ENCODE measurements at regions not wholly inside any gene's neighbourhood (a gene's known extent, or its start where the extent isn't known, plus 50 kb on each side); places are given as distances from the start of the nearest gene placed in this dataset.

DNA sequence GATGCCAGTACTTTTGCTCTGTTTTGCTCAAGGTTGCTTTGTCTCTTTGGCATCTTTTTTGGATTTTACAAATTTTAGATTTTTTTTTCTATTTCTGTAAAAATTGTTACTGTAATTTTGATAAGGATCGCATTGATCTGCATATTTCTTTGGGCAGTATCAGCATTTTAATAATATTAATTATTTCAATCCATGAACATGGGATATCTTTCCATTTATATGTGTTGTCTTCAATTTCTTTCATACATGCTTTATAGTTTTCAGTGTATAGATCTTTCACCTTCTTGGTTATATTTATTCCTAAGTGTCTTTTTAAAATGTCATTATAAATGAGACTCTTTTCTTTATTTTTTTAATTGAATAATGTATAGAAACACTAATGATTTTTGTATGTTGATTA is 301.6 kb upstream of the SEMA3D start:
- TF ChIP-seq YY1 (IDR thresholded peaks at IDR 0.05; ENCODE audit: low read depth): no peak
- no peak for TF ChIP-seq TAF1 (IDR thresholded peaks at IDR 0.05; ENCODE audit: low read depth)
- TF ChIP-seq ZBTB7A (IDR thresholded peaks at IDR 0.05; ENCODE audit: low read depth): no peak
- TF ChIP-seq FOXM1 (IDR thresholded peaks at IDR 0.05; ENCODE audit: borderline replicate concordance, low read depth): no peak
- no peak for TF ChIP-seq NFIC (IDR thresholded peaks at IDR 0.05)
- no peak for TF ChIP-seq EP300 (IDR thresholded peaks at IDR 0.05; ENCODE audit: borderline replicate concordance)
- TF ChIP-seq, protein P1, sequence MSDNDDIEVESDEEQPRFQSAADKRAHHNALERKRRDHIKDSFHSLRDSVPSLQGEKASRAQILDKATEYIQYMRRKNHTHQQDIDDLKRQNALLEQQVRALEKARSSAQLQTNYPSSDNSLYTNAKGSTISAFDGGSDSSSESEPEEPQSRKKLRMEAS (IDR thresholded peaks at IDR 0.05): no peak
- TF ChIP-seq TEAD4 (IDR thresholded peaks at IDR 0.05): no peak
- TF ChIP-seq TCF12 (IDR thresholded peaks at IDR 0.05; ENCODE audit: low read depth): no peak
- no peak for TF ChIP-seq CEBPB (IDR thresholded peaks at IDR 0.05)
- TF ChIP-seq RAD21 (IDR thresholded peaks at IDR 0.05; ENCODE audit: low read depth): no peak
- no peak for TF ChIP-seq EGR1 (IDR thresholded peaks at IDR 0.05)
- no peak for TF ChIP-seq CREB1 (IDR thresholded peaks at IDR 0.05; ENCODE audit: low read depth)
- TF ChIP-seq, protein P2, sequence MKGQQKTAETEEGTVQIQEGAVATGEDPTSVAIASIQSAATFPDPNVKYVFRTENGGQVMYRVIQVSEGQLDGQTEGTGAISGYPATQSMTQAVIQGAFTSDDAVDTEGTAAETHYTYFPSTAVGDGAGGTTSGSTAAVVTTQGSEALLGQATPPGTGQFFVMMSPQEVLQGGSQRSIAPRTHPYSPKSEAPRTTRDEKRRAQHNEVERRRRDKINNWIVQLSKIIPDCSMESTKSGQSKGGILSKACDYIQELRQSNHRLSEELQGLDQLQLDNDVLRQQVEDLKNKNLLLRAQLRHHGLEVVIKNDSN (IDR thresholded peaks at IDR 0.05): no peak
- TF ChIP-seq, protein P3, sequence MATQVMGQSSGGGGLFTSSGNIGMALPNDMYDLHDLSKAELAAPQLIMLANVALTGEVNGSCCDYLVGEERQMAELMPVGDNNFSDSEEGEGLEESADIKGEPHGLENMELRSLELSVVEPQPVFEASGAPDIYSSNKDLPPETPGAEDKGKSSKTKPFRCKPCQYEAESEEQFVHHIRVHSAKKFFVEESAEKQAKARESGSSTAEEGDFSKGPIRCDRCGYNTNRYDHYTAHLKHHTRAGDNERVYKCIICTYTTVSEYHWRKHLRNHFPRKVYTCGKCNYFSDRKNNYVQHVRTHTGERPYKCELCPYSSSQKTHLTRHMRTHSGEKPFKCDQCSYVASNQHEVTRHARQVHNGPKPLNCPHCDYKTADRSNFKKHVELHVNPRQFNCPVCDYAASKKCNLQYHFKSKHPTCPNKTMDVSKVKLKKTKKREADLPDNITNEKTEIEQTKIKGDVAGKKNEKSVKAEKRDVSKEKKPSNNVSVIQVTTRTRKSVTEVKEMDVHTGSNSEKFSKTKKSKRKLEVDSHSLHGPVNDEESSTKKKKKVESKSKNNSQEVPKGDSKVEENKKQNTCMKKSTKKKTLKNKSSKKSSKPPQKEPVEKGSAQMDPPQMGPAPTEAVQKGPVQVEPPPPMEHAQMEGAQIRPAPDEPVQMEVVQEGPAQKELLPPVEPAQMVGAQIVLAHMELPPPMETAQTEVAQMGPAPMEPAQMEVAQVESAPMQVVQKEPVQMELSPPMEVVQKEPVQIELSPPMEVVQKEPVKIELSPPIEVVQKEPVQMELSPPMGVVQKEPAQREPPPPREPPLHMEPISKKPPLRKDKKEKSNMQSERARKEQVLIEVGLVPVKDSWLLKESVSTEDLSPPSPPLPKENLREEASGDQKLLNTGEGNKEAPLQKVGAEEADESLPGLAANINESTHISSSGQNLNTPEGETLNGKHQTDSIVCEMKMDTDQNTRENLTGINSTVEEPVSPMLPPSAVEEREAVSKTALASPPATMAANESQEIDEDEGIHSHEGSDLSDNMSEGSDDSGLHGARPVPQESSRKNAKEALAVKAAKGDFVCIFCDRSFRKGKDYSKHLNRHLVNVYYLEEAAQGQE (IDR thresholded peaks at IDR 0.05; ENCODE audit: low read depth): no peak

DNA sequence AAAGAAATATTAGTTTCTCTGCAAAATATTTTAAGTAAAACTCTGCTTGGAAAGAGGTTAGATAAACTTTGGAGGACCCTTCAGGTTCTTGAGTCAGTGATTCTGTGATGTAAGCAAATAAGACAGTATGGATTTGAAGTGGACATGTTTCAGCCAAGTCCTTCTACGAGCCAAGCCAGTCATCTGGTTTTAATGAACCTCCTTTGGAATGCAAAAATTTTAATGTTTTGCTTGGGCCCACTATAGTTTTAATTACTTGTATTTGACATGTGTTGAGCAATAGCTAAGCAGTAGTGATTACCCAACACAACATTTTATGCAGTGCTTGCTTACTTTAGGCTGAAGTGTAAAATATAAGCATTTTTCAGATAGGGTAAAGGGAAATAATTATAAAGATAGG is 296.3 kb upstream of the SEMA3D start:
- TF ChIP-seq TCF12 (IDR thresholded peaks at IDR 0.05; ENCODE audit: low read depth) (no peak), RAD21 (IDR thresholded peaks at IDR 0.05; ENCODE audit: low read depth) (no peak), EP300 (IDR thresholded peaks at IDR 0.05; ENCODE audit: borderline replicate concordance) (no peak), TEAD4 (IDR thresholded peaks at IDR 0.05) (no peak)
- TF ChIP-seq, protein P2 (IDR thresholded peaks at IDR 0.05): no peak

DNA sequence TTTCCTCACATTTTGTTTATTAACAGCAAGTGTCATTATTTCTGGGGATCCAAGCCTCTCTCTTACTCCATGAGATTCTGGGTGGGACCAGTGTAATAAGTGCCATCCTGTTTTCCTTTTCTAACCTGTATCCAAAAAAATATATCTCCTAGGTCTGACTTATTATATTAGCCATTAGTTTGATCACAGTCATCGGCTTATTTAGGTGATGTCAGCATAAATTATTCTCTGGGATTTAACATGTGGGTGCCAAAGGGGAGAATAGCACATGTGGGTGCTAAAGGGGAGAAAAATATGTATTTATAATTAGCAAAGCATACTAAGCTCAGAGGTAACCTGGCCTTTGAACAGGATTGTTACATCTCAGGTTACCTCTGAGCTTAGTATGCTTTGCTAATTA is 293.8 kb upstream of the SEMA3D start:
- no peak for TF ChIP-seq NFIC (IDR thresholded peaks at IDR 0.05)
- TF ChIP-seq CREB1 (IDR thresholded peaks at IDR 0.05; ENCODE audit: low read depth): no peak
- no peak for TF ChIP-seq FOXM1 (IDR thresholded peaks at IDR 0.05; ENCODE audit: borderline replicate concordance, low read depth)
- no peak for TF ChIP-seq EGR1 (IDR thresholded peaks at IDR 0.05)
- no peak for TF ChIP-seq YY1 (IDR thresholded peaks at IDR 0.05; ENCODE audit: low read depth)
- TF ChIP-seq, protein P3 (IDR thresholded peaks at IDR 0.05; ENCODE audit: low read depth): no peak
- no peak for TF ChIP-seq RAD21 (IDR thresholded peaks at IDR 0.05; ENCODE audit: low read depth)
- TF ChIP-seq, protein P1 (IDR thresholded peaks at IDR 0.05): no peak
- no peak for TF ChIP-seq TEAD4 (IDR thresholded peaks at IDR 0.05)

DNA sequence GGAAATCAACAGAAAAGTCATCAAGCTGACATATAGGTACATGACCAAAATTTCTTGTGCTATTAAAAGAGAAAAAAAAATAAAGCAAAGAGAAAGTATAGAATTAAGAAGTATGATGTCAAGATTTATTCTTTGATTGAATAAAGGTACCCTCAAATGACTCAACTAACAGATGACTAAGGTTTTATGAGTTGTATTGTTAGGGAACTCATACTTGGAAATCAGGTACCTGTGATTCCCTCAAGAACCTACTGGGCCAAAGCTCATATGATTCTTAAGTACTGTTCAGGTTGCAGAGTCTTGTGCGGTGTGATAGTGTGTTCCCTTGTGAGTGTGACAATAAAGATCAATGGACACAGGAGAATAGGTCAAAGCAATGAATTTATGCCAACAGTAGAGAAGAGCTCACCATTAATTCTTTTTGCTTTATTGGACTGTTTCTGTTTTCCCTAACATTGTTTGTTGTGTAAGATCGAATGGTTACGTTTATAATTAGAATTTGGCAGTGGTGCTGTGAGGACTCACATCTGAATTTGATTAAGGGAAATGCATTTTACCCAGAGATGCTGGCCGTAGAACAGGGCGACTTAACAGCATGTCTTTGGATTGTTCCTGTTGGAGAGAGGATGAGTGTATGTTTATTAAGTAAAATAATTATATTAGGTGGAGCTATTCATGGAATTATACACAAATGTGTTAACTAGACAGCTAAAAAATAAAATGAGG is 293.2 kb upstream of the SEMA3D start:
- TF ChIP-seq FOXM1 (IDR thresholded peaks at IDR 0.05; ENCODE audit: borderline replicate concordance, low read depth) (no peak), EGR1 (IDR thresholded peaks at IDR 0.05) (no peak), YY1 (IDR thresholded peaks at IDR 0.05; ENCODE audit: low read depth) (no peak), CEBPB (IDR thresholded peaks at IDR 0.05) (no peak), TAF1 (IDR thresholded peaks at IDR 0.05; ENCODE audit: low read depth) (no peak), RAD21 (IDR thresholded peaks at IDR 0.05; ENCODE audit: low read depth) (no peak), NFIC (IDR thresholded peaks at IDR 0.05) (no peak), CREB1 (IDR thresholded peaks at IDR 0.05; ENCODE audit: low read depth) (no peak), ZBTB7A (IDR thresholded peaks at IDR 0.05; ENCODE audit: low read depth) (no peak)
- TF ChIP-seq, protein P1 (IDR thresholded peaks at IDR 0.05): no peak
- TF ChIP-seq, protein P2 (IDR thresholded peaks at IDR 0.05): no peak
- TF ChIP-seq, protein P3 (IDR thresholded peaks at IDR 0.05; ENCODE audit: low read depth): no peak

Data from Ishikawa (cell line).